ENCODE measurements at regions not wholly inside any gene's neighbourhood (a gene's known extent, or its start where the extent isn't known, plus 50 kb on each side); places are given as distances from the start of the nearest gene placed in this dataset.

GRCh38 chr15:96792216-96792615 is 461.7 kb downstream of the NR2F2 start:
- Histone ChIP-seq H3K27me3 (ENCODE audit: insufficient read depth, low read length) (peaks cover 13% of the 10 kb centered on the region; the same call in 1 of the 2 replicates), H3K36me3 (ENCODE audit: insufficient read depth, low read length) (no peaks in the 10 kb centered on the region), H3K4me3 (ENCODE audit: low read depth, low read length) (no peak overlapping the region)

GRCh38 chr15:96796841-96797240 is 466.3 kb downstream of the NR2F2 start:
- Histone ChIP-seq H3K27ac (ENCODE audit: low read depth, low read length) (no peak overlapping the region), H3K4me3 (ENCODE audit: low read depth, low read length) (no peak overlapping the region), H3K79me2 (ENCODE audit: control insufficient read depth, insufficient read depth, low read length, unreplicated experiment) (no peaks in the 10 kb centered on the region), H2AFZ (ENCODE audit: low read length, unreplicated experiment) (no peak overlapping the region), H3K27me3 (ENCODE audit: insufficient read depth, low read length) (peaks cover 43% of the 10 kb centered on the region), H3K4me1 (ENCODE audit: control insufficient read depth, insufficient read depth, low read length, unreplicated experiment) (no peaks in the 10 kb centered on the region), H3K36me3 (ENCODE audit: insufficient read depth, low read length) (no peaks in the 10 kb centered on the region)

More at GRCh38 chr15:96792216-96792615, 461.7 kb downstream of the NR2F2 start:
- H3K79me2 ChIP-seq (ENCODE audit: control insufficient read depth, insufficient read depth, low read length, unreplicated experiment), result no peaks in the 10 kb centered on the region
- H3K4me1 ChIP-seq (ENCODE audit: control insufficient read depth, insufficient read depth, low read length, unreplicated experiment), result no peaks in the 10 kb centered on the region
- no peak overlapping the region for H2AFZ ChIP-seq (ENCODE audit: low read length, unreplicated experiment)
- H3K27ac ChIP-seq (ENCODE audit: low read depth, low read length), result no peak overlapping the region

- Histone ChIP-seq H3K27me3 (ENCODE audit: insufficient read depth, low read length) (peaks cover 64% of the 10 kb centered on the region), H3K27ac (ENCODE audit: low read depth, low read length) (no peak overlapping the region), H3K4me3 (ENCODE audit: low read depth, low read length) (no peak overlapping the region), H3K79me2 (ENCODE audit: control insufficient read depth, insufficient read depth, low read length, unreplicated experiment) (no peaks in the 10 kb centered on the region), H3K4me1 (ENCODE audit: control insufficient read depth, insufficient read depth, low read length, unreplicated experiment) (no peaks in the 10 kb centered on the region), H3K36me3 (ENCODE audit: insufficient read depth, low read length) (no peaks in the 10 kb centered on the region), H2AFZ (ENCODE audit: low read length, unreplicated experiment) (no peak overlapping the region)
Observed at GRCh38 chr15:96801576-96802150, 471.2 kb downstream of the NR2F2 start.

- peaks cover 64% of the 10 kb centered on the region for H3K27me3 ChIP-seq (ENCODE audit: insufficient read depth, low read length)
- no peak overlapping the region for H2AFZ ChIP-seq (ENCODE audit: low read length, unreplicated experiment)
- H3K36me3 ChIP-seq (ENCODE audit: insufficient read depth, low read length), result no peaks in the 10 kb centered on the region
- H3K4me1 ChIP-seq (ENCODE audit: control insufficient read depth, insufficient read depth, low read length, unreplicated experiment), result no peaks in the 10 kb centered on the region
- no peak overlapping the region for H3K4me3 ChIP-seq (ENCODE audit: low read depth, low read length)
- H3K79me2 ChIP-seq (ENCODE audit: control insufficient read depth, insufficient read depth, low read length, unreplicated experiment), result no peaks in the 10 kb centered on the region
- H3K27ac ChIP-seq (ENCODE audit: low read depth, low read length), result no peak overlapping the region
Observed at GRCh38 chr15:96802611-96803255, 472.2 kb downstream of the NR2F2 start.

GRCh38 chr15:96804754-96805153 is 474.3 kb downstream of the NR2F2 start:
- Histone ChIP-seq H3K4me3 (ENCODE audit: low read depth, low read length) (no peak overlapping the region), H3K36me3 (ENCODE audit: insufficient read depth, low read length) (no peaks in the 10 kb centered on the region), H3K27me3 (ENCODE audit: insufficient read depth, low read length) (peaks cover 53% of the 10 kb centered on the region), H2AFZ (ENCODE audit: low read length, unreplicated experiment) (no peak overlapping the region), H3K79me2 (ENCODE audit: control insufficient read depth, insufficient read depth, low read length, unreplicated experiment) (no peaks in the 10 kb centered on the region), H3K27ac (ENCODE audit: low read depth, low read length) (no peak overlapping the region), H3K4me1 (ENCODE audit: control insufficient read depth, insufficient read depth, low read length, unreplicated experiment) (no peaks in the 10 kb centered on the region)

GRCh38 chr15:96807361-96807760 is 476.9 kb downstream of the NR2F2 start:
- Histone ChIP-seq H3K79me2 (ENCODE audit: control insufficient read depth, insufficient read depth, low read length, unreplicated experiment) (no peaks in the 10 kb centered on the region), H3K4me3 (ENCODE audit: low read depth, low read length) (no peak overlapping the region), H2AFZ (ENCODE audit: low read length, unreplicated experiment) (no peak overlapping the region), H3K27ac (ENCODE audit: low read depth, low read length) (no peak overlapping the region), H3K27me3 (ENCODE audit: insufficient read depth, low read length) (peaks cover 29% of the 10 kb centered on the region), H3K4me1 (ENCODE audit: control insufficient read depth, insufficient read depth, low read length, unreplicated experiment) (no peaks in the 10 kb centered on the region), H3K36me3 (ENCODE audit: insufficient read depth, low read length) (no peaks in the 10 kb centered on the region)

GRCh38 chr15:96817900-96818299 is 487.4 kb downstream of the NR2F2 start:
- no peaks in the 10 kb centered on the region for H3K36me3 ChIP-seq (ENCODE audit: insufficient read depth, low read length)
- no peaks in the 10 kb centered on the region for H3K79me2 ChIP-seq (ENCODE audit: control insufficient read depth, insufficient read depth, low read length, unreplicated experiment)
- no peak overlapping the region for H3K4me3 ChIP-seq (ENCODE audit: low read depth, low read length)
- peaks cover 7% of the 10 kb centered on the region; the same call in 1 of the 2 replicates for H3K27me3 ChIP-seq (ENCODE audit: insufficient read depth, low read length)
- H3K4me1 ChIP-seq (ENCODE audit: control insufficient read depth, insufficient read depth, low read length, unreplicated experiment), result no peaks in the 10 kb centered on the region
- H3K27ac ChIP-seq (ENCODE audit: low read depth, low read length), result no peak overlapping the region
- H2AFZ ChIP-seq (ENCODE audit: low read length, unreplicated experiment), result no peak overlapping the region

GRCh38 chr15:96818861-96819260 is 488.4 kb downstream of the NR2F2 start:
- Histone ChIP-seq H3K27ac (ENCODE audit: low read depth, low read length) (no peak overlapping the region), H3K79me2 (ENCODE audit: control insufficient read depth, insufficient read depth, low read length, unreplicated experiment) (no peaks in the 10 kb centered on the region), H3K4me3 (ENCODE audit: low read depth, low read length) (no peak overlapping the region), H2AFZ (ENCODE audit: low read length, unreplicated experiment) (no peak overlapping the region), H3K36me3 (ENCODE audit: insufficient read depth, low read length) (no peaks in the 10 kb centered on the region), H3K27me3 (ENCODE audit: insufficient read depth, low read length) (0 out of 2 replicates have a peak, but pooled peaks cover 5% of the 10 kb centered on the region), H3K4me1 (ENCODE audit: control insufficient read depth, insufficient read depth, low read length, unreplicated experiment) (no peaks in the 10 kb centered on the region)

GRCh38 chr15:96827981-96828380 is 497.5 kb downstream of the NR2F2 start:
- no peak overlapping the region for H3K4me3 ChIP-seq (ENCODE audit: low read depth, low read length)
- no peak overlapping the region for H3K27ac ChIP-seq (ENCODE audit: low read depth, low read length)
- H3K4me1 ChIP-seq (ENCODE audit: control insufficient read depth, insufficient read depth, low read length, unreplicated experiment), result no peaks in the 10 kb centered on the region
- no peaks in the 10 kb centered on the region for H3K36me3 ChIP-seq (ENCODE audit: insufficient read depth, low read length)
- no peaks in the 10 kb centered on the region for H3K27me3 ChIP-seq (ENCODE audit: insufficient read depth, low read length)
- no peaks in the 10 kb centered on the region for H3K79me2 ChIP-seq (ENCODE audit: control insufficient read depth, insufficient read depth, low read length, unreplicated experiment)
- no peak overlapping the region for H2AFZ ChIP-seq (ENCODE audit: low read length, unreplicated experiment)

- Histone ChIP-seq H3K27me3 (ENCODE audit: insufficient read depth, low read length) (no peaks in the 10 kb centered on the region), H3K36me3 (ENCODE audit: insufficient read depth, low read length) (no peaks in the 10 kb centered on the region), H3K27ac (ENCODE audit: low read depth, low read length) (no peak overlapping the region), H3K4me1 (ENCODE audit: control insufficient read depth, insufficient read depth, low read length, unreplicated experiment) (no peaks in the 10 kb centered on the region), H3K79me2 (ENCODE audit: control insufficient read depth, insufficient read depth, low read length, unreplicated experiment) (no peaks in the 10 kb centered on the region), H2AFZ (ENCODE audit: low read length, unreplicated experiment) (no peak overlapping the region), H3K4me3 (ENCODE audit: low read depth, low read length) (no peak overlapping the region)
Observed at GRCh38 chr15:96837241-96837970, 506.9 kb downstream of the NR2F2 start.

- no peaks in the 10 kb centered on the region for H3K79me2 ChIP-seq (ENCODE audit: control insufficient read depth, insufficient read depth, low read length, unreplicated experiment)
- H3K27me3 ChIP-seq (ENCODE audit: insufficient read depth, low read length), result no peaks in the 10 kb centered on the region
- H3K36me3 ChIP-seq (ENCODE audit: insufficient read depth, low read length), result no peaks in the 10 kb centered on the region
- H3K4me1 ChIP-seq (ENCODE audit: control insufficient read depth, insufficient read depth, low read length, unreplicated experiment), result no peaks in the 10 kb centered on the region
- no peak overlapping the region for H3K4me3 ChIP-seq (ENCODE audit: low read depth, low read length)
- no peak overlapping the region for H2AFZ ChIP-seq (ENCODE audit: low read length, unreplicated experiment)
- no peak overlapping the region for H3K27ac ChIP-seq (ENCODE audit: low read depth, low read length)
Observed at GRCh38 chr15:96838081-96838480, 507.6 kb downstream of the NR2F2 start.
